ENCODE measurements at regions not wholly inside any gene's neighbourhood (a gene's known extent, or its start where the extent isn't known, plus 50 kb on each side); places are given as distances from the start of the nearest gene placed in this dataset.

- TF ChIP-seq CTCF (IDR thresholded peaks at IDR 0.05), result no peak
- Histone ChIP-seq H3K4me3 (ENCODE audit: low read depth in 1 of 2, low read length in 1 of 2) (no peak overlapping the region), H3K9me3 (no peaks in the 10 kb centered on the region), H3K27ac (no peak overlapping the region), H3K36me3 (no peaks in the 10 kb centered on the region), H3K27me3 (no peaks in the 10 kb centered on the region), H3K4me1 (ENCODE audit: control insufficient read depth in 1 of 2, insufficient read depth in 1 of 2, low read depth in 1 of 2, low read length in 1 of 2) (peaks cover 3 to 5% of the 10 kb centered on the region in 2 experiments)
Measured at GRCh38 chr10:63711361-63711760, 190.2 kb downstream of the REEP3 start.

GRCh38 chr10:63711867-63712716 lies 190.9 kb downstream of the REEP3 start:
- H3K4me3 ChIP-seq (ENCODE audit: low read depth in 1 of 2, low read length in 1 of 2), result no peak overlapping the region
- no peaks in the 10 kb centered on the region for H3K27me3 ChIP-seq
- no peaks in the 10 kb centered on the region for H3K36me3 ChIP-seq
- no peak overlapping the region for H3K27ac ChIP-seq
- TF ChIP-seq CTCF (IDR thresholded peaks at IDR 0.05), result no peak
- H3K9me3 ChIP-seq, result no peaks in the 10 kb centered on the region
- H3K4me1 ChIP-seq (ENCODE audit: control insufficient read depth in 1 of 2, insufficient read depth in 1 of 2, low read depth in 1 of 2, low read length in 1 of 2), result peaks cover 2 to 3% of the 10 kb centered on the region in 2 experiments

- Histone ChIP-seq H3K27me3 (no peaks in the 10 kb centered on the region), H3K4me1 (ENCODE audit: control insufficient read depth in 1 of 2, insufficient read depth in 1 of 2, low read depth in 1 of 2, low read length in 1 of 2) (peaks cover 0 to 3% of the 10 kb centered on the region in 2 experiments), H3K4me3 (ENCODE audit: low read depth in 1 of 2, low read length in 1 of 2) (no peak overlapping the region), H3K9me3 (no peaks in the 10 kb centered on the region), H3K36me3 (no peaks in the 10 kb centered on the region), H3K27ac (no peak overlapping the region)
- TF ChIP-seq CTCF (IDR thresholded peaks at IDR 0.05), result no peak
Measured at GRCh38 chr10:63712717-63713115, 191.5 kb downstream of the REEP3 start.

- Histone ChIP-seq H3K4me1 (ENCODE audit: control insufficient read depth in 1 of 2, insufficient read depth in 1 of 2, low read depth in 1 of 2, low read length in 1 of 2) (peaks cover 0 to 3% of the 10 kb centered on the region in 2 experiments), H3K9me3 (no peaks in the 10 kb centered on the region), H3K27ac (no peak overlapping the region), H3K36me3 (no peaks in the 10 kb centered on the region), H3K27me3 (no peaks in the 10 kb centered on the region), H3K4me3 (ENCODE audit: low read depth in 1 of 2, low read length in 1 of 2) (no peak overlapping the region)
- TF ChIP-seq CTCF (IDR thresholded peaks at IDR 0.05), result no peak
Measured at GRCh38 chr10:63713191-63714144, 192.3 kb downstream of the REEP3 start.

GRCh38 chr10:63716016-63716580 lies 194.9 kb downstream of the REEP3 start:
- Histone ChIP-seq H3K27ac (no peak overlapping the region), H3K4me1 (ENCODE audit: control insufficient read depth in 1 of 2, insufficient read depth in 1 of 2, low read depth in 1 of 2, low read length in 1 of 2) (peaks cover 0 to 3% of the 10 kb centered on the region in 2 experiments), H3K27me3 (no peaks in the 10 kb centered on the region), H3K9me3 (no peaks in the 10 kb centered on the region), H3K36me3 (no peaks in the 10 kb centered on the region), H3K4me3 (ENCODE audit: low read depth in 1 of 2, low read length in 1 of 2) (no peak overlapping the region)
- TF ChIP-seq CTCF (IDR thresholded peaks at IDR 0.05), result no peak
